IMR-90 (cell line): ENCODE measurements at regions not wholly inside any gene's neighbourhood (a gene's known extent, or its start where the extent isn't known, plus 50 kb on each side); places are given as distances from the start of the nearest gene placed in this dataset.

ENCODE experiments used
- ATAC-seq: fragments of 200-7000 bp; cut with Tn5 transposase; 2 replicates; pipeline ENCODE4 v1.9.1; 2020; ENCODE audit warnings: low read depth, mild to moderate bottlenecking, moderate library complexity
- BruUV-seq: library from RNA; stranded (reverse); fragments of 400-500 nt; replicated peaks from 2 replicates; lab custom pipeline; 2021; lab: Mats Ljungman, UMichigan
- CTCF ChIA-PET: fragments of 300-600 bp; formaldehyde crosslinking; extraction: SDS; loops from one replicate; lab custom pipeline; 2021; ENCODE audit warnings: antibody characterized with exemption; lab: Yijun Ruan, JAX
- POLR2A ChIA-PET: fragments of 300-600 bp; sonication (Branson Sonifier 250); formaldehyde crosslinking; loops from one replicate; lab custom pipeline; 2022; ENCODE audit warnings: antibody characterized with exemption; ENCODE audit not compliant: unreplicated experiment; lab: Charles Lee
- DNase-seq: peaks from one replicate; pipeline ENCODE4 v3.0.0; 2013
- H2AFZ ChIP-seq: replicated peaks from 2 replicates; pipeline ENCODE3; 2013; ENCODE audit warnings: low read length, mild to moderate bottlenecking; ENCODE audit not compliant: poor library complexity
- H2AK5ac ChIP-seq: 2 replicates; pipeline ENCODE4 v1.6.1; 2013; ENCODE audit warnings: low read depth, low read length, inconsistent platforms
- H2AK9ac ChIP-seq: replicated peaks from 2 replicates; pipeline ENCODE3; 2013; ENCODE audit warnings: mild to moderate bottlenecking, low read depth, low read length, moderate library complexity; ENCODE audit not compliant: poor library complexity
- H2BK120ac ChIP-seq: 2 replicates; pipeline ENCODE4 v1.6.1; 2013; ENCODE audit warnings: low read depth, low read length, inconsistent platforms
- H2BK15ac ChIP-seq: 3 replicates; pipeline ENCODE4 v1.6.1; 2013; ENCODE audit warnings: low read depth, low read length, inconsistent platforms
- H2BK20ac ChIP-seq: 2 replicates; pipeline ENCODE4 v1.6.1; 2013; ENCODE audit warnings: low read depth, mild to moderate bottlenecking, inconsistent platforms, low read length, moderate library complexity
- H2BK5ac ChIP-seq: 2 replicates; pipeline ENCODE4 v1.6.1; 2013; ENCODE audit warnings: mild to moderate bottlenecking, low read depth, low read length, inconsistent platforms; ENCODE audit not compliant: poor library complexity, severe bottlenecking
- H3K14ac ChIP-seq: replicated peaks from 2 replicates; pipeline ENCODE4 v1.6.1; 2013; ENCODE audit warnings: low read depth, low read length, inconsistent platforms
- H3K18ac ChIP-seq: 2 replicates; pipeline ENCODE4 v1.6.1; 2013; ENCODE audit warnings: low read depth, low read length, control low read depth
- H3K23ac ChIP-seq: 2 replicates; pipeline ENCODE4 v1.6.1; 2013; ENCODE audit warnings: low read depth, low read length, inconsistent platforms
- H3K27ac ChIP-seq: 2 replicates; pipeline ENCODE4 v1.5.1; 2013; ENCODE audit warnings: mild to moderate bottlenecking, control low read depth, low read length; ENCODE audit not compliant: insufficient read depth
- H3K27me3 ChIP-seq: 2 replicates; pipeline ENCODE4 v1.6.1; 2013; ENCODE audit warnings: low read length; ENCODE audit not compliant: control insufficient read depth, insufficient read depth
- H3K36me3 ChIP-seq: 2 replicates; pipeline ENCODE4 v1.6.1; 2013; ENCODE audit warnings: low read length, mixed read lengths; ENCODE audit not compliant: control insufficient read depth, insufficient read depth
- H3K4ac ChIP-seq: 2 replicates; pipeline ENCODE4 v1.6.1; 2013; ENCODE audit warnings: low read depth, low read length, inconsistent platforms
- H3K4me1 ChIP-seq: 2 replicates; pipeline ENCODE4 v1.6.1; 2013; ENCODE audit warnings: low read length, mixed read lengths; ENCODE audit not compliant: control insufficient read depth, insufficient read depth
- H3K4me2 ChIP-seq: 2 replicates; pipeline ENCODE4 v1.6.1; 2013; ENCODE audit warnings: low read depth, mild to moderate bottlenecking, control low read depth, low read length, moderate library complexity
- H3K4me3 ChIP-seq: 2 replicates; pipeline ENCODE4 v1.5.1; 2013; ENCODE audit warnings: low read depth, mild to moderate bottlenecking, control low read depth, low read length, moderate library complexity; ENCODE audit not compliant: insufficient read depth
- H3K56ac ChIP-seq: 2 replicates; pipeline ENCODE4 v1.6.1; 2013; ENCODE audit warnings: low read length, inconsistent platforms; ENCODE audit not compliant: insufficient read depth; ENCODE audit errors: extremely low read depth
- H3K79me1 ChIP-seq, 2 experiments: 2 replicates each; pipeline ENCODE4 v1.6.1; 2013; ENCODE audit warnings: low read length in 2 of 2, inconsistent platforms in 1 of 2, low read depth in 1 of 2
- H3K9ac ChIP-seq: 2 replicates; pipeline ENCODE4 v1.6.1; 2013; ENCODE audit warnings: low read depth, low read length, control low read depth
- H3K9me1 ChIP-seq: 2 replicates; pipeline ENCODE4 v1.6.1; 2013; ENCODE audit warnings: low read length, inconsistent platforms; ENCODE audit not compliant: insufficient read depth
- H3K9me3 ChIP-seq: 2 replicates; pipeline ENCODE4 v1.6.1; 2013; ENCODE audit warnings: low read length; ENCODE audit not compliant: control insufficient read depth, insufficient read depth
- H4K20me1 ChIP-seq: 2 replicates; pipeline ENCODE4 v1.6.1; 2013; ENCODE audit warnings: low read length, inconsistent platforms; ENCODE audit not compliant: insufficient read depth
- H4K5ac ChIP-seq: 2 replicates; pipeline ENCODE4 v1.6.1; 2013; ENCODE audit warnings: mild to moderate bottlenecking, low read depth, low read length, control low read depth
- H4K8ac ChIP-seq, 2 experiments: 2 replicates each; pipeline ENCODE4 v1.6.1; 2013; ENCODE audit warnings: low read depth in 2 of 2, low read length in 2 of 2, control low read depth in 1 of 2, inconsistent platforms in 1 of 2
- H4K91ac ChIP-seq: 2 replicates; pipeline ENCODE4 v1.6.1; 2013; ENCODE audit warnings: low read depth, low read length, inconsistent platforms; ENCODE audit not compliant: insufficient read depth
- BHLHE40 ChIP-seq: fragments of 150-350 bp; IDR thresholded peaks from 2 replicates; pipeline ENCODE4 v1.6.1; 2016; ENCODE audit warnings: mild to moderate bottlenecking, low read depth, low read length
- CEBPB ChIP-seq: IDR thresholded peaks from 2 replicates; pipeline ENCODE4 v1.6.1; 2012; ENCODE audit warnings: low read depth, low read length, improper control_type of control experiment
- CHD1 ChIP-seq: IDR thresholded peaks from 2 replicates; pipeline ENCODE4 v1.6.1; 2012; ENCODE audit warnings: low read depth, low read length, improper control_type of control experiment
- FOS ChIP-seq: fragments of 150-350 bp; IDR thresholded peaks from 2 replicates; pipeline ENCODE4 v1.6.1; 2016; ENCODE audit warnings: low read depth, low read length
- MAFK ChIP-seq: IDR thresholded peaks from 2 replicates; pipeline ENCODE4 v1.6.1; 2012; ENCODE audit warnings: low read depth, low read length, improper control_type of control experiment
- MAZ ChIP-seq: IDR thresholded peaks from 2 replicates; pipeline ENCODE4 v1.6.1; 2012; ENCODE audit warnings: low read depth, mild to moderate bottlenecking, low read length, improper control_type of control experiment, moderate library complexity, borderline replicate concordance
- MXI1 ChIP-seq: IDR thresholded peaks from 2 replicates; pipeline ENCODE4 v1.6.1; 2012; ENCODE audit warnings: low read depth, mild to moderate bottlenecking, low read length, moderate library complexity, borderline replicate concordance
- NFE2L2 ChIP-seq: fragments of 150-350 bp; IDR thresholded peaks from 2 replicates; pipeline ENCODE4 v1.6.1; 2016; ENCODE audit warnings: low read depth, mild to moderate bottlenecking, low read length
- POLR2A ChIP-seq: IDR thresholded peaks from 2 replicates; pipeline ENCODE4 v1.6.1; 2012; ENCODE audit warnings: mild to moderate bottlenecking, low read depth, low read length
- RAD21 ChIP-seq: IDR thresholded peaks from 2 replicates; pipeline ENCODE4 v1.6.1; 2012; ENCODE audit warnings: low read length, improper control_type of control experiment
- RCOR1 ChIP-seq: IDR thresholded peaks from 2 replicates; pipeline ENCODE4 v1.6.1; 2012; ENCODE audit warnings: mild to moderate bottlenecking, low read length, improper control_type of control experiment; ENCODE audit not compliant: insufficient replicate concordance
- RFX5 ChIP-seq: IDR thresholded peaks from 2 replicates; pipeline ENCODE4 v1.8.0; 2012; ENCODE audit warnings: low read depth, mild to moderate bottlenecking, low read length, moderate library complexity
- SMC3 ChIP-seq: fragments of 150-350 bp; IDR thresholded peaks from 2 replicates; pipeline ENCODE4 v1.6.1; 2016; ENCODE audit warnings: low read depth, mild to moderate bottlenecking, antibody characterized with exemption, low read length, moderate library complexity
- WGBS, 2 experiments: methylation state at CpG; one replicate each; pipeline versions ENCODE4 v1.1.5 to v1.1.7; 2013; ENCODE audit warnings: missing lambda C conversion rate in 2 of 2; ENCODE audit not compliant: insufficient read length in 1 of 2; ENCODE audit errors: extremely low coverage in 2 of 2; 5-methylcytosine and 5-hydroxymethylcytosine counted together
- dilution Hi-C: fragments of 300-500 bp; cut with HindIII; formaldehyde crosslinking; loops from one replicate; pipeline ENCODE4 v1.14.3; 2018; ENCODE audit warnings: low sequenced_read_pairs; ENCODE audit not compliant: unreplicated experiment
- in situ Hi-C: fragments of 300-500 bp; cut with MboI; formaldehyde crosslinking; loops from 3 replicates; pipeline ENCODE4 v1.14.3; 2019; ENCODE audit warnings: low sequenced_read_pairs, inconsistent platforms, mixed read lengths
- intact Hi-C: fragments of 100-400 bp; cut with micrococcal nuclease; formaldehyde crosslinking; loops from 2 replicates; pipeline ENCODE4 v1.10.0; 2022
- TF ChIP-seq, protein P1 (sequence below): fragments of 150-350 bp; IDR thresholded peaks from 2 replicates; pipeline ENCODE4 v1.6.1; 2017; ENCODE audit warnings: mild to moderate bottlenecking, antibody characterized with exemption, low read length, low read depth
- TF ChIP-seq, protein P2 (sequence below): conservative IDR thresholded peaks from 2 replicates; pipeline ENCODE4 v1.5.1; 2012; ENCODE audit warnings: mild to moderate bottlenecking, low read depth, low read length, improper control_type of control experiment
- TF ChIP-seq, protein P3 (sequence below): fragments of 150-350 bp; IDR thresholded peaks from 2 replicates; pipeline ENCODE4 v1.6.1; 2016; ENCODE audit warnings: low read depth, mild to moderate bottlenecking, low read length, moderate library complexity, borderline replicate concordance

DNA sequence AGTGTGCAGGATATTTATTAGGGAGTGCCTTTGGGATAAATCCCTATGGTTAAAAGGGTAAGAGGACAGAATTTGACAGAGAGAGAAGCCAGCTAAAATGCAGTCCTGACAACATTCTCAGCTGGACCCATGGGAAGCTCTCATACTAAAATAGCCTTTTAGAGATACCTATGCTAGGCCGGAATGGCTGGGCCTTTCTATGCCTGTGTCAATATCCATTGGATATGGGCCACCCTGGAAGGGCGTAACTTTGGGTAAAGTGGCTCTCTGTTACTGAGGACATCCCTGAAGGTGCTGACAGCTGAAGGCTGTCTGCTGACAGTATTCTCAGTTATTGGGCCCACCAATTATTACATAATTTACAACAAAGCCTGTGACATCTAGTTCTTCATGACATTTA lies 613.0 kb upstream of the B3GALT2 start:
- H3K27me3 ChIP-seq, result no peaks in the 10 kb centered on the region
- CTCF ChIA-PET, result interaction anchor here (0.6 kb wide), 1 partner anchor 19 kb away, joined by 3 read pairs; no protein-coding TSS in a partner anchor
- dilution Hi-C loops, result no loop called here

More for the DNA sequence above, 613.0 kb upstream of the B3GALT2 start:
- H2AK5ac ChIP-seq, result no peak overlapping the region
- no peak overlapping the region for H2BK15ac ChIP-seq
- no peaks in the 10 kb centered on the region for H3K9me3 ChIP-seq
- H2BK20ac ChIP-seq, result no peak overlapping the region
- TF ChIP-seq, protein P1, sequence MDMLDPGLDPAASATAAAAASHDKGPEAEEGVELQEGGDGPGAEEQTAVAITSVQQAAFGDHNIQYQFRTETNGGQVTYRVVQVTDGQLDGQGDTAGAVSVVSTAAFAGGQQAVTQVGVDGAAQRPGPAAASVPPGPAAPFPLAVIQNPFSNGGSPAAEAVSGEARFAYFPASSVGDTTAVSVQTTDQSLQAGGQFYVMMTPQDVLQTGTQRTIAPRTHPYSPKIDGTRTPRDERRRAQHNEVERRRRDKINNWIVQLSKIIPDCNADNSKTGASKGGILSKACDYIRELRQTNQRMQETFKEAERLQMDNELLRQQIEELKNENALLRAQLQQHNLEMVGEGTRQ, result no peak
- TF ChIP-seq BHLHE40 (no peak), CEBPB (no peak), FOS (no peak), MXI1 (no peak), RCOR1 (no peak), SMC3 (no peak), NFE2L2 (no peak), MAFK (no peak), CHD1 (no peak), RAD21 (no peak), MAZ (no peak), POLR2A (no peak), RFX5 (no peak)
- TF ChIP-seq, protein P2, sequence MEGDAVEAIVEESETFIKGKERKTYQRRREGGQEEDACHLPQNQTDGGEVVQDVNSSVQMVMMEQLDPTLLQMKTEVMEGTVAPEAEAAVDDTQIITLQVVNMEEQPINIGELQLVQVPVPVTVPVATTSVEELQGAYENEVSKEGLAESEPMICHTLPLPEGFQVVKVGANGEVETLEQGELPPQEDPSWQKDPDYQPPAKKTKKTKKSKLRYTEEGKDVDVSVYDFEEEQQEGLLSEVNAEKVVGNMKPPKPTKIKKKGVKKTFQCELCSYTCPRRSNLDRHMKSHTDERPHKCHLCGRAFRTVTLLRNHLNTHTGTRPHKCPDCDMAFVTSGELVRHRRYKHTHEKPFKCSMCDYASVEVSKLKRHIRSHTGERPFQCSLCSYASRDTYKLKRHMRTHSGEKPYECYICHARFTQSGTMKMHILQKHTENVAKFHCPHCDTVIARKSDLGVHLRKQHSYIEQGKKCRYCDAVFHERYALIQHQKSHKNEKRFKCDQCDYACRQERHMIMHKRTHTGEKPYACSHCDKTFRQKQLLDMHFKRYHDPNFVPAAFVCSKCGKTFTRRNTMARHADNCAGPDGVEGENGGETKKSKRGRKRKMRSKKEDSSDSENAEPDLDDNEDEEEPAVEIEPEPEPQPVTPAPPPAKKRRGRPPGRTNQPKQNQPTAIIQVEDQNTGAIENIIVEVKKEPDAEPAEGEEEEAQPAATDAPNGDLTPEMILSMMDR, result no peak
- TF ChIP-seq, protein P3, sequence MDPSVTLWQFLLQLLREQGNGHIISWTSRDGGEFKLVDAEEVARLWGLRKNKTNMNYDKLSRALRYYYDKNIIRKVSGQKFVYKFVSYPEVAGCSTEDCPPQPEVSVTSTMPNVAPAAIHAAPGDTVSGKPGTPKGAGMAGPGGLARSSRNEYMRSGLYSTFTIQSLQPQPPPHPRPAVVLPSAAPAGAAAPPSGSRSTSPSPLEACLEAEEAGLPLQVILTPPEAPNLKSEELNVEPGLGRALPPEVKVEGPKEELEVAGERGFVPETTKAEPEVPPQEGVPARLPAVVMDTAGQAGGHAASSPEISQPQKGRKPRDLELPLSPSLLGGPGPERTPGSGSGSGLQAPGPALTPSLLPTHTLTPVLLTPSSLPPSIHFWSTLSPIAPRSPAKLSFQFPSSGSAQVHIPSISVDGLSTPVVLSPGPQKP, result no peak
- H3K18ac ChIP-seq, result no peak overlapping the region
- DNase-seq (no peak), ATAC-seq (no peak)
- H3K4ac ChIP-seq, result no peak overlapping the region
- no peaks in the 10 kb centered on the region for H3K9me1 ChIP-seq
- H3K79me1 ChIP-seq, result no peaks in the 10 kb centered on the region
- H3K9ac ChIP-seq, result no peak overlapping the region
- H4K20me1 ChIP-seq, result no peaks in the 10 kb centered on the region
- H4K91ac ChIP-seq, result no peak overlapping the region
- no peak overlapping the region for H3K56ac ChIP-seq
- no peak overlapping the region for H3K4me3 ChIP-seq
- intact Hi-C loops (no loop called here), in situ Hi-C loops (no loop called here)
- no peak overlapping the region for H2BK120ac ChIP-seq
- H3K27ac ChIP-seq, result no peak overlapping the region
- H2BK5ac ChIP-seq, result no peak overlapping the region
- no TSS peak for BruUV-seq
- no peak overlapping the region for H3K23ac ChIP-seq
- no CpG with 5 or more reads among the region's 2 CpGs for WGBS, 2 experiments
- 0 out of 2 replicates have a peak, but pooled peaks cover 2% of the 10 kb centered on the region for H3K4me1 ChIP-seq
- H4K8ac ChIP-seq, result no peak overlapping the region
- H2AK9ac ChIP-seq, result no peak overlapping the region
- POLR2A ChIA-PET, result no interaction called here
- H2AFZ ChIP-seq, result no peak overlapping the region
- no peak overlapping the region for H3K4me2 ChIP-seq
- H3K36me3 ChIP-seq, result no peaks in the 10 kb centered on the region
- no peak overlapping the region for H3K14ac ChIP-seq
- no peak overlapping the region for H4K5ac ChIP-seq
